Fibroblast of lung (primary cell): ENCODE measurements at regions not wholly inside any gene's neighbourhood (a gene's known extent, or its start where the extent isn't known, plus 50 kb on each side); places are given as distances from the start of the nearest gene placed in this dataset.
"Not testable (repeated sequence)": the region's sequence is repeated elsewhere in the genome, so short reads cannot be mapped to it uniquely, and the experiment has no call there.

Source experiments
- DNase-seq, 2 donors: peaks; one replicate each; pipeline versions ENCODE4 v3.0.0 to v3.0.0-alpha.2; 2010; ENCODE audit warnings: low read depth in 2 of 2
- H2AFZ ChIP-seq: 2 replicates; pipeline ENCODE4 v1.5.1; 2012; ENCODE audit warnings: low read length, control low read depth, inconsistent platforms
- H3K27ac ChIP-seq: 2 replicates; pipeline ENCODE4 v1.5.1; 2011; ENCODE audit warnings: low read length, control low read depth; ENCODE audit not compliant: insufficient read depth
- H3K27me3 ChIP-seq: 2 replicates; pipeline ENCODE4 v1.5.1; 2011; ENCODE audit warnings: mild to moderate bottlenecking, low read length; ENCODE audit not compliant: control insufficient read depth, insufficient read depth
- H3K36me3 ChIP-seq: 2 replicates; pipeline ENCODE4 v1.5.1; 2011; ENCODE audit warnings: low read length; ENCODE audit not compliant: control insufficient read depth, insufficient read depth
- H3K4me1 ChIP-seq: 2 replicates; pipeline ENCODE4 v1.5.1; 2011; ENCODE audit warnings: low read length; ENCODE audit not compliant: control insufficient read depth, insufficient read depth; ENCODE audit errors: extremely low read depth
- H3K4me2 ChIP-seq: 2 replicates; pipeline ENCODE4 v1.5.1; 2011; ENCODE audit warnings: low read length, control low read depth; ENCODE audit not compliant: insufficient read depth; ENCODE audit errors: extremely low read depth
- H3K4me3 ChIP-seq, 4 experiments: fragments of 200-600 bp in 1 of 4; sonication (generic) in 1 of 4; replicated peaks in 1 of 4; 2 replicates each; pipeline ENCODE4 v1.5.1; 2011 to 2016; ENCODE audit warnings: low read length in 4 of 4, low read depth in 3 of 4, mild to moderate bottlenecking in 3 of 4, control low read depth in 2 of 4, inconsistent platforms in 1 of 4, mixed read lengths in 1 of 4; ENCODE audit not compliant: insufficient read depth in 1 of 4; ENCODE audit errors: control extremely low read depth in 1 of 4
- H3K79me2 ChIP-seq: 2 replicates; pipeline ENCODE4 v1.5.1; 2012; ENCODE audit warnings: mild to moderate bottlenecking, low read length, inconsistent platforms; ENCODE audit not compliant: control insufficient read depth, insufficient read depth
- H3K9ac ChIP-seq: 2 replicates; pipeline ENCODE4 v1.5.1; 2011; ENCODE audit warnings: mild to moderate bottlenecking, low read length, control low read depth; ENCODE audit not compliant: insufficient read depth
- H3K9me3 ChIP-seq: 2 replicates; pipeline ENCODE4 v1.5.1; 2012; ENCODE audit warnings: low read depth, low read length; ENCODE audit not compliant: control insufficient read depth, insufficient read depth
- H4K20me1 ChIP-seq: 2 replicates; pipeline ENCODE4 v1.5.1; 2011; ENCODE audit warnings: low read length; ENCODE audit not compliant: control insufficient read depth, insufficient read depth; ENCODE audit errors: extremely low read depth
- CTCF ChIP-seq, 2 donors: IDR thresholded peaks in 1 of 2; conservative IDR thresholded peaks in 1 of 2; 1 replicate in 1 of 2; 2 replicates in 1 of 2; pipeline ENCODE4 v1.5.1; 2011 to 2012; ENCODE audit warnings: low read length in 2 of 2, control low read depth in 1 of 2, inconsistent platforms in 1 of 2, low read depth in 1 of 2, mild to moderate bottlenecking in 1 of 2
- EZH2 ChIP-seq: IDR thresholded peaks from 2 replicates; pipeline ENCODE4 v1.5.1; 2012; ENCODE audit warnings: low read length, control low read depth, mild to moderate bottlenecking; ENCODE audit errors: missing control alignments

DNA sequence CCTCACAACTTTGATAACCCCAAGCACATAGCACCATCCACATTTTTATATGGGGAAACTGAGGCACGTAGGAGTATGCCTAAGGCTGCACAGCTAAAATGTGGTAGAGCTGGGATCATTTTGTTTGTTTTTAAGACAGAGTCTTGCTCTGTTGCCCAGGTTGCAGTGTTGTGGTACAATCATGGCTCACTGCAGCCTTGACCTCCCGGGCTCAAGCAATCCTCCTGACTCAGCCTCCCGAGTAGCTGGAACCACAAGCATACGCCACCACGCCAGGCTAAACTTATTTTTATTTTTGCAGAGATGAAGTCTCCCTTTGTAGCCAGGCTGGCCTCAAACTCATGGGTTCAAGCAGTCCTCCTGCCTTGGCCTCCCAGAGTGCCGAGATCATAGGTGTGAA, 81.0 kb upstream of the GSE1 start:
- Histone ChIP-seq H3K79me2 (no peaks in the 10 kb centered on the region), H4K20me1 (no peaks in the 10 kb centered on the region), H3K36me3 (no peaks in the 10 kb centered on the region), H3K9ac (no peak overlapping the region), H2AFZ (no peak overlapping the region), H3K27me3 (no peaks in the 10 kb centered on the region), H3K9me3 (no peaks in the 10 kb centered on the region), H3K4me1 (no peaks in the 10 kb centered on the region), H3K27ac (no peak overlapping the region), H3K4me3 (no peak overlapping the region), H3K4me2 (no peak overlapping the region)
- TF ChIP-seq EZH2 (no peak), CTCF (conservative IDR thresholded peaks at IDR 0.05 in 1 of 2, IDR thresholded peaks at IDR 0.05 in 1 of 2; ENCODE audit: low read depth in 1 of 2, low read length in 2 of 2) (no peak)
- DNase-seq: no peak

DNA sequence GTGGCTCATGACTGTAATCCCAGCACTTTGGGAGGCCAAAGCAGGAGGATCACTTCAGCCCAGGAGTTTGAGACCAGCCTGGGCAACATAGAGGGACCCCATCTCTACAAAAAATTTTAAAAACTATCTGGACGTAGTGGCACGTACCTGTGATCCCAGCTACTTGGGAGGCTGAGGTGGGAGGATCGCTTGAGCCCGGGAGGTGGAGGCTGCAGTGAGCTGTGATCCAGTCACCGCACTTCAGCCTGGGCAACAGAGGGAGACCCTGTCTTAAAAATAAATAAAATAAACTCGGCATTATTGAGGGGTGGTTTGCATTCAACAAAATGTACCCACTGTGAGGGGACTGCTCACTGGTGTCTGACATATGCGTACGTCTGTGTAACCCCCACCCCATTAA, 79.5 kb upstream of the GSE1 start:
- H3K36me3 ChIP-seq, H3K27me3 ChIP-seq, H2AFZ ChIP-seq, H3K27ac ChIP-seq, H3K79me2 ChIP-seq, H3K9ac ChIP-seq, H3K9me3 ChIP-seq, DNase-seq, H4K20me1 ChIP-seq, H3K4me3 ChIP-seq, H3K4me1 ChIP-seq, H3K4me2 ChIP-seq: not testable (repeated sequence)

DNA sequence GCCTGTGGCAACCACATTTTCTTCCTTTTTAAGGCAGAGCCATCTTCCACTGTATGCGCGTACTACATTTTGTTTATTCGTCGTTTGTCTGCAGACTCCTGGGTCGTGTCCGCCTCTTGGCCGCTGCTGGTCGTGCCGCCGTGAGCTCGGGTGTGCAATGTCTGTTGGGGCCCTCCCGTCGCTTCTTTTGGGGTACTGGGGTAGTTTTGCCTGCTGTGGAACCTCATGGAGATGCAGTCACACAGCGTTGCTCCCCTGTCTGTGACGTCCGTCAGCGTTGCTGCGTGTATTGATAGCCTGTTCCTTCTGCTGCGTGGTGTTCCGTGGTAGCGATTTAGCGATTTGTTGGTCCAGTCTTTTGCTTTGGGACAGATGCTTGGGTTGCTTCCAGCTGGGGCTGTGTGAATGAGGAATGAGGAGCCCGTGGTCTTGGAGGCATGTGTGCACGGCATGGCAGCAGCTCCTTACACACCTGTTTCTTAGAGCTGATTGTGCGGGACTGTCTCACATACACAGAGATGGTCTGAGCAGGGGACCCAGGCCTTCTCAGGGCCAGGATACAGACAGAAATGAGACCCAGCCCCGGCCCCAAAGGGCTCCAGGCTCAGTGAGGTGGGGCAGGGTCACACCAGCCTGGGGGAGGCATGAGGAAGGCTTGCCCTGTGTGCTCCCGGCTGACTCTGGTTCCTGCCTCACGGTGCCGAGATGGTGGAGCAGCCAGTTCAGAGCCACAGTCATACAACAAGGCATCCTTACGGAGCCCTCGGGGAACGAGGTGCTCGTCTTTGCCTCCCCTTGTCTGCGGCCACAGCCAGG, 78.4 kb upstream of the GSE1 start:
- Histone ChIP-seq H3K4me1 (no peaks in the 10 kb centered on the region), H4K20me1 (no peaks in the 10 kb centered on the region), H3K27me3 (no peaks in the 10 kb centered on the region), H3K27ac (no peak overlapping the region), H2AFZ (no peak overlapping the region), H3K9ac (no peak overlapping the region), H3K4me3 (no peak overlapping the region), H3K79me2 (no peaks in the 10 kb centered on the region), H3K4me2 (no peak overlapping the region), H3K9me3 (no peaks in the 10 kb centered on the region), H3K36me3 (no peaks in the 10 kb centered on the region)
- TF ChIP-seq CTCF (conservative IDR thresholded peaks at IDR 0.05 in 1 of 2, IDR thresholded peaks at IDR 0.05 in 1 of 2; ENCODE audit: low read depth in 1 of 2, low read length in 2 of 2) (no peak), EZH2 (no peak)
- DNase-seq: no peak
